GM18508 (cell line): ENCODE measurements at regions not wholly inside any gene's neighbourhood (a gene's known extent, or its start where the extent isn't known, plus 50 kb on each side); places are given as distances from the start of the nearest gene placed in this dataset.

ENCODE experiments used
- ATAC-seq: cut with Tn5 transposase; IDR thresholded peaks from one replicate; pipeline ENCODE4 v1.9.1; 2021; ENCODE audit warnings: moderate number of reproducible peaks; ENCODE audit not compliant: insufficient read depth, unreplicated experiment

GRCh38 chr20:24789877-24790276 lies 159.2 kb upstream of the CST7 start:
- no peak for ATAC-seq

GRCh38 chr20:24790746-24791283 lies 158.3 kb upstream of the CST7 start:
- ATAC-seq, result no peak

GRCh38 chr20:24791953-24792352 lies 157.1 kb upstream of the CST7 start:
- no peak for ATAC-seq

GRCh38 chr20:24792641-24793495 lies 156.2 kb upstream of the CST7 start:
- no peak for ATAC-seq

- no peak for ATAC-seq
Measured at GRCh38 chr20:24795436-24795835, 153.6 kb upstream of the CST7 start.

GRCh38 chr20:24796236-24796635 lies 152.8 kb upstream of the CST7 start:
- ATAC-seq, result no peak

- ATAC-seq, result no peak
Measured at GRCh38 chr20:24797113-24797512, 152.0 kb upstream of the CST7 start.

GRCh38 chr20:24797745-24798655 lies 151.1 kb upstream of the CST7 start:
- no peak for ATAC-seq

- ATAC-seq, result no peak
Measured at GRCh38 chr20:24798930-24799705, 150.0 kb upstream of the CST7 start.

GRCh38 chr20:24799971-24800580 lies 149.0 kb upstream of the CST7 start:
- no peak for ATAC-seq

- ATAC-seq, result no peak
Measured at GRCh38 chr20:24802286-24802820, 146.7 kb upstream of the CST7 start.

- ATAC-seq, result no peak
Measured at GRCh38 chr20:24804481-24805206, 144.4 kb upstream of the CST7 start.

- ATAC-seq, result no peak
Measured at GRCh38 chr20:24805456-24806238, 143.4 kb upstream of the CST7 start.

GRCh38 chr20:24806705-24807676 lies 142.1 kb upstream of the CST7 start:
- no peak for ATAC-seq

- no peak for ATAC-seq
Measured at GRCh38 chr20:24808616-24809015, 140.5 kb upstream of the CST7 start.

GRCh38 chr20:24809606-24810005 lies 139.5 kb upstream of the CST7 start:
- ATAC-seq, result no peak
